Skin of body (tissue), 1 donor: ENCODE measurements at regions not wholly inside any gene's neighbourhood (a gene's known extent, or its start where the extent isn't known, plus 50 kb on each side); places are given as distances from the start of the nearest gene placed in this dataset.
"Not testable (repeated sequence)": the region's sequence is repeated elsewhere in the genome, so short reads cannot be mapped to it uniquely, and the experiment has no call there.

Experiments used
- DNase-seq: peaks from one replicate; lab custom pipeline; 2025; lab: John Stamatoyannopoulos, UW

DNA sequence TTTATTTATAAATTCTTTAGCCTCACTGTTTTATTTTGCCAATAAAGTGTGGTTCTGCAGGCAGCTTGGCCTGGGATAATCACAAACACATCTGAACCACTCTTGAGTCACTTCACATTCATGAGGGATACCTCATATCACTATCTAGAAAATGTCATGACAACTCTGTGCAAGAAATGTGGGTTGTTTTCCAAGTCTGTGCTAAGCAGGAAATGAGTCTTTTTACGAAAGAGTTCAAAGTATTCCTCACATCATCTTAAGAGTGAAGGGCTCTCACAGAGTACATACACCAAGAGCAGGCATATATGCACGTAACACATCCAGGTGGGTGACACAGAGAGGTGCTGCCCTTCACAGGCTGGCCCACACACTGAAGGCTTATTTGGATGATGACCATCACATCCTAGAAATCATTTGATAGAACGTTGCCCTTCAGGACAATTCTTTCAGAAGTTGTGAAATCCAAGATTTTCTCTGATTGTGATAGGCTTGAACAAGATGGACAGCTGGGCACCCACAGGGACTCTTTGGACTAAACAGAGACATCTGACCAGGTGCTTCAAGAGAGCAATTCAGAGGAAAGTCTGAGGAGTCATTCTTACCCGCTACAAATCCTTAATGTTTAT, 811.1 kb upstream of the LRATD1 start:
- no peak for DNase-seq

DNA sequence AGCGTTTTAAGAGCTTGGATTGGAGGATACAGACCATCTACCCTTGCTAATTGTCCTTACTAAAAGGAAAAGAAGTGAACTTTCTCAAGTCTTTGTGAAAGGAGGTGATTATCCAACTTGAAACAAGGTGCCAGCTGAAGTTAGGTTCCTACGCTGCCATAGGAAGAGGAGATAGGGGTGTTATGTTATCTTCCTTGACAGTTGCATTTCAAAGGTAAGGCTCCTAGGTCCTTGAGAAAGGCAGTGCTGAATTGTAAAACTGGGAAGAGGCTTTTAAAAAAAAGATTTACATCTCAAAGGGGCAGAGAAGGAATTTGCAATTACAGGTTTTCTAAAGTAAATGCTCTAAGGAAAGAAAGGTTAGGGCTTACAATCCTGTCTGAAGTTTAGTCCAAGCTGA, 810.2 kb upstream of the LRATD1 start:
- no peak for DNase-seq

DNA sequence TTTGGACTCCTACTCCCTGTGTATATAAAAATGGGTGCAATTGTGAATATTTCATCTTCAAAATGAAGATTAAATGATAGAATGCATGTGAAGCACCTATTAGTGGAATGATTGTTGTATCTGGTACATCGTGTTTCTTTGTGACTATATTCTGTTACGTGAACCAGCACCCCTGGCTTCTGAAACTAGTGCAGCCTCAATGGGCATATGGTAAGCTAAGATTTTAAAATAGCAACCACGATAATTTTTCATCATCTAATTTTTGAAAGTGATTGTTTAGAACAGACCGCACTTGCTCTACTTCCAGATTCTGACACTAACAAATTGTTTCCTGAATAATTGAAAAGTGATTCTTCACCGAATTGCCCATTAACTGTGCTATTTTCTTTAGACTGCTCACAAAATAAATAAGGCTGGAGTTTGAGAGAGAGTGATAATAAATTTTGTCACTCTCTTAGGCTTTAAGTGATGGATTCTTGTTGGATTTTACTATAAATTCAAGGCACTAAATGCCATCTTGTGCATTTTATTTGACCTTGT, 806.1 kb upstream of the LRATD1 start:
- DNase-seq: no peak

DNA sequence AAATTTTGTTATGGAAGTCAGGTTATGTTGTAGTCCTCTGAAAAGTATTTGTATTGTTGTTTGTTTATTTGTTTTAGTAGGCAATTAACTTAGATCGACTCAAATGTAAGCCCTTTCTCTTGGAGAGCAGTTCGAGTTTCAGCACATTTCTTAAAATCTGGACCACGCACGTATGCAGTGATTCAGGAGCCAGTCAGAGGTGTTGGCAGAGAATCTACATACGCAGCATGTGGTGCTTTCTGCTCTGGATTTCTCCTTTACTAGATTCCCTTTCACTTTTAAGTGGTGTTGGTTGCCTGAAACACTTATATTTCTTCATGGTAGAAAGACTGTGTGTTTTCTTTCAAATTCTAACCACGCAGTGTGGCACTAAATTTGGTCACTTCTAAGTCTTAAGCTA, 773.9 kb upstream of the LRATD1 start:
- no peak for DNase-seq

DNA sequence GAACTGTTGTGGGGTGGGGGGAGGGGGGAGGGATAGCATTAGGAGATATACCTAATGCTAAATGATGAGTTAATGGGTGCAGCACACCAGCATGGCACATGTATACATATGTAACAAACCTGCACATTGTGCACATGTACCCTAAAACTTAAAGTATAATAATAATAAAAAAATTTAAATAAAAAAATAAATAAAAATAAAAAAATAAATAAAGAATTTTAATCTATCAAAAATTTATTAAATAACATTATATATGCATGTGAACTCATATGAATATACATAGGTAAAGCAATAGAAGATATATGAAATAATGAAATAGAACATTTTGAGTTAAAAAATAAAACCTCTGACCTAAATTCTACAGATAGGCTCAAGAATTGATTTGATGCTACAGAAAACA, 764.2 kb upstream of the LRATD1 start:
- not testable (repeated sequence) for DNase-seq

DNA sequence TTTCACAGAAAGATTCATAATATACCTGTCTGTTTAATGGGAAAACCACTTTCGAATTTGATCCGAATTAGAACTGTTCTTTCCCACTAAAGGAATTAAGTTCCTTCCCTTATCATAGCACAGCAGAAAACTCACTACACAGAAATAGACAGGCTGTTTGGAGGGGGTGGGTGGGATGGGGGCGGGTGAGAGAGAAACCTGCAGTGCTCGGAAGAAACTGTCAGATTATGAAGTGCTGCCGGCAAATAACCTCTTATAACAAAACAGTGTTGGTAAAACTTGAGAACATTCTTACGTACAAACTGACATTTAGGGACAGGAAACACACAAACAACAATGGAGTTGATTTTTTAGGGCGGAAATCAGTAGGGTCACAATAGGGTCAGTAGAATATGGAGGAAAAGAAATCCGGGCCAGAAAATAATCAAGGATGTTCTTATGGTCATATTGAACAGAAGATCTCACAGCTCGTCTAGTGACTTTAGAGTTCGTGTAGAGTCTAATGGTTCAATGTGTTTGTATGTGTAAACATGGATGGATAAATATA, 756.0 kb upstream of the LRATD1 start:
- DNase-seq: no peak

DNA sequence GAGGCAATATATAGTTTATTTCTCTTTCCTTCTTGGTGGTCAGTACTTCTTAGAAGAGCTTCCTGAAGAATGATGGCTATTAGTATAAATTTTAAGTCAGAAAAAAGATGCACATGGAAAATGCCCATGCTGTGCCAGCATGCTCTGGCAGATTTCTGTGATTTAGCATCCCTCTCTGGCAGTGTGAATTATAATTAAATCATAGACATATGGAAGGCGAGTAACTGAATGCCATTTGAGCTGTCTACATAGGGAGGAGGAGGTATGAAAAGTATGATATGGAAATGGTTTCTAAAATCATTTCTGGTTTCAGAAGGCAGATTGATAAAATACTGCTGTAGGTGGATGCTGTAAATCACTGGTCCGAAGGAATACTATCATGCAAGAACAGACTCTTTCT, 754.9 kb upstream of the LRATD1 start:
- DNase-seq: no peak

DNA sequence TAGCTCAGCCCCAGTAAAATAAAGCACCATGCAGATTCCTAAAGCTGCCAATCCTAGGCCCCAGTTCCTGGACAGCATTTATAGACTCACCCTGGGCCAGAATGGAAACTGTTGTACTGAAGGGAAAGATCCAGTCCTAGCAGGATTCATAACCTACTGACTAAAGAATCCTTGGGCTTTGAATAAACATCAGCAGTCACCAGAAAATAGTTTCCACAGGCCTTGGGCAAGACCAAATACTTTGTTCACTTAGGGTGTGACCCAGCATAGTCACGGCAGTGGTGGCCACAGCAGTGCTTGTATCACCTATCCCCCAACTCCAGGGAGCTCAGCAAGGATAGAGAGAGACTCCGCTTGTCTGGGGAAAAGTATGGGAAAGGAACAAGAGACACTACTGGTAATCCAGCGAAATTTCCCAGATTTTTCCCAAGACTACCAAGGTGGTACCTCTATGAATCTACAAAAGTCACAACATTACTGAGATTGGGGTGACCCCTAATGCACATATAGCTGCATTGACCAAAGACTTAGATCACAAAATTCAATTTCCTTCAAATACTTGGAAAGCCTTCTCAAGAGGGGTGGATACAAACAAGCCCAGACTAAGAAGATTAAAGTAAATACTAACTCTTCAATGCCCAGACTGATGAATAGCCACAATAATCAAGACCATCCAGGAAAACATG, 748.1 kb upstream of the LRATD1 start:
- DNase-seq: no peak

DNA sequence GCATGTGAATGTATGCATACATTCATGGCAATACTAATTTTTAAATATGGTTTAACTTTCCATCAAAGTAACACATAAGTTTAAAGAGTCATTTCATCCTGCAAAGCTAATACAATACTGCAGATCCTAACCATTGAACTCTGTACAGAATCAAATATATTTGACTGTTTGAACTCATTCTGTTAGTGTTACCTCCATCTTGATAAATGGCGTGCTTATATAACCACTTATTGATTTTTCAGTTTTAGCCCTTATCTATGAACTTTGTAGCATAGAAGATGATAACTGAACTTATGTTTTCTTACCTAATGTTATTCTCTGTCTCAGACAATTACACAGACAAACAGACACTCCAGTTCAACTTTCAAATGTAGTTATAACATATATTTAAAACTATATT, 731.0 kb upstream of the LRATD1 start:
- no peak for DNase-seq

DNA sequence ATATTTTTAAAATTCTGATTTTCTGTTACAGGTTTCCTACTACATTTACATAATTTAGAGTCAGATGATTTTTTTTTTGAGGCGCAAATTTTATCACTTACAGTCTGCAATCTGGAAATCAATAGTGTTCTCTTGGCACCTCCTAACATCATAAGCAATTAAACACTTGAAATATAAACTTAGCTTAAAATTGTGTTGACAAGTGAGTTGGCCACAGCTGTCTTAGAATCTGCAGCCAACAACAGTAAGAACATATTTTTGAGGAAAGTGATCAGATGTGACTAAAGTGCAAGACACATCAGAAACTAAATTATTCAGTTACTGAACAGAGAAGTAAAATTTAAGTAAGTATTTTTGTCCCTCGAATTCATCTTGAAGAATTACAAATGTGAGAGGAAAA, 726.7 kb upstream of the LRATD1 start:
- DNase-seq: no peak

DNA sequence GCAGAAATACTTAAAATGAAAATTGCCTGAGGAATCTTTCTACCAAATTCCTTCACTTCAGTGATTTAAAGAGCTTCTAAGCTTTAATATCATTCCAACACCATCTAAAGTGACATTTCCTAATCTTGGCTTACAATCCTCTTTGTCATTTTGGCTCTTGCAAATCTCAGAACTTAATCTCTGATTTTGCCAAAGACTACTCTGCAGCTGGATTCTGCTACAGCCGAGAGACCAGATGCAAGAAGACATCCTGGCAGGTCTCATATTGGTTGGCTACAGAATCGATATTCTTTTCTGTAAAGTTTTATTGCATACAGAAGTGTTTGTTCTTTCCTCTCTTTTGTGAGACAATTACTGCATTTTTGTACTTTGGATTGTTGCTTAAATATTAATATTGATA, 716.5 kb upstream of the LRATD1 start:
- peak; percentile 15 for DNase-seq

DNA sequence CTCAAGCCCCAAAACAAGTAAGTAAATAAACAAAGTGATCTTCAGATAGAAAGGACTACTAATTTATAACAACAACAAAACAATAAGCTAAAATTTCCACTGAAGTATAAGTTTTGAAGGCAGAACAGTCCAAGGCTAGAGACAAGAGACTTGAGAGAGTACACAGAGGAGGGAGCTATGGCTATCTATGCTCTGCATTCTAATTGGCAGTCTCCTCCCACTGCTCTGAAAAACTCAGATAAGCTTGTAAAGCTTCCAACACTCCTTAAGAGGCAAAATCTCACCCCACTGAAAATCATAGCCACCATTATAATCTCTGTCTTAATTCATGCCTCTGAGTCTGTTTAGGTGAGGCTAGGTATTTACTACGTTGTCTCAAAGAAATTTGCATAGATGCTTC, 714.6 kb upstream of the LRATD1 start:
- no peak for DNase-seq

DNA sequence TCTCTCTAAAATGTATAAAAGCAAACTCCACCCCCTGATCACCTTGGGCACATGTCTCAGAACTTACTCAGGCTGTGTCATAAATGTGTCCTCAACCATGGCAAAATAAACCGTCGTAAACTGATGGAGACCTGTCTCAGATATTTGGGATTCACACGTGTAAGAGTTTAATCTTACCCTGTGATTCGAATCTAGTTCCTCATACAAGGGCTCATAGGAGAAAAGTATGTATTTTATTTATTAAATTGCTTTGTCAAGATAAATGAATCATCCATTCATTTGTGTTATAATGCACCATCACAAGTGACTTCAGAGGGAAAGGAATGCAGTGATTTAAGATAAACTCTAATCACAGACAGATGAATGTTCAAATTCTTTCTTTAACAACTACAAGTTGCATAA, 712.5 kb upstream of the LRATD1 start:
- DNase-seq: no peak

DNA sequence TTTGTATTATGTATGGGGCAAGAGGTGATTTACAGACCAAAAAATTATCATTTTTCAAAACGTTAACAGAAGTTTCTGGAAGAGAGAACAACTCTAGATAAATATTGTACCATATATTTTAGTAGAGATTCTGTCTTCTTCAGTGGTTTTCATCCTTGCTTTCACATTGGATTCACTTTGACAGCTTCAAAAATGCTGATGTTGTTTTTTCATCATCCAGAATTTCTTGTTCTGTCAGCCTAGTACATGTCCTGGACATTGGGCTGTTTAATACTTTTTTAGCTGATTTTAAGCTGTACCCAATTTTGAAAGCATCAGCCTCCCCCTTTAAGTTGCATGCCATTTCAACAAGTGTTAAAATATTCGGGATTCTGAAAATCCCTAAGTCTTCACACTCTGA, 711.3 kb upstream of the LRATD1 start:
- no peak for DNase-seq

DNA sequence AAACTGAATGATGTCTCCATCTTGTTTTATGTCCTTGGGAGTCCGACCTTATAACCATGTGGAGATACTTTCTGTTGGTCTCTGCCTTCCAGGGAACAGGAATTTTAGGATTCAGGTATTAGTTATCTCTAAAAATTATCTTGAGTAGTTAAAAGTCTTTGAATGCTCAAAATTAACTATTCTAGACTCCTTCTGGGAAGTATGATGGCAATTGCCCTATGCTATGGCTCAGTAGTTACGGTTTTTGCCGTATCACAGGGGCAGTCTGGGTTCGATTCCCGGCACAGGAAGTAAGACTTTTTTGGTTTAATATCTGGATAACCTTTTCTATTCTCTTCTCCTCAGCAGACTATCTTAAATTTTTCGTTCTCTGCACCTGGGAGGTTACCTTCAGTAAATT, 708.7 kb upstream of the LRATD1 start:
- no peak for DNase-seq

DNA sequence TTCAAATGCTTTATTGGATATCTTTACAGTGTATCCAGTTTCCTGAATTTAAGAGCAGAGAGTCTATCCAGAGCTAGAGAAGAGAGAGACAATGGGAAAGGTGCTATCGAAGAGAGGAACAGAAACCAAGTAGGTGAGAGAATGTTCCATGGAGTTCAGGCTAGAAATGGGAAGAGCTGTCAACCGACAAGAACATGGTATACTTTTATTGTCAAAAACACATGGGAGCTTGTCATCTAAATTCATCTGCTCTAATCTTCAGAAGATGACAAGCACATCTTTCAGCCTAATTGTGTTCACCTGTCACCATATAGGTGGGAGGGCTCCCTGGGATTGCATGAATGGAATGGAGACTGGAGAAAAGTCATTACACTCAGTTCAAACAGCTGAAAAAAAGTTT, 690.4 kb upstream of the LRATD1 start:
- no peak for DNase-seq

DNA sequence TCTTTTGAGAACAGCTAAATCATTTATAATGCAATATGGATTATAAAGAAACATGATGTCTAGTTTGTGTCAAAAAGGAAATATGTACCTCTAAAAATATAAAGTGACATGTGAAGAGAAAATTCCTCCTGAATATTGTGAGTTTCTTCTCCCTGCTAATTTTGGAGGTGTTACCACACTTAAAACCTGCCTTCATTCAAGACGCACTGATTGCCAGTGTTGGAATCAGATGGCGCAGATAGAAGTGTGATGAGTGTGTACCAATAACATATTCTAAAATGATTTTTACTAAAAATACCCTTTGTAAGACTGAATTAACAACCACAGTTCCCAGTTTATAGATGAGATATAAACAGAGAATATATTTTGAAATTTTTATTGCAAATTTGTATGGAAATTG, 681.8 kb upstream of the LRATD1 start:
- no peak for DNase-seq

DNA sequence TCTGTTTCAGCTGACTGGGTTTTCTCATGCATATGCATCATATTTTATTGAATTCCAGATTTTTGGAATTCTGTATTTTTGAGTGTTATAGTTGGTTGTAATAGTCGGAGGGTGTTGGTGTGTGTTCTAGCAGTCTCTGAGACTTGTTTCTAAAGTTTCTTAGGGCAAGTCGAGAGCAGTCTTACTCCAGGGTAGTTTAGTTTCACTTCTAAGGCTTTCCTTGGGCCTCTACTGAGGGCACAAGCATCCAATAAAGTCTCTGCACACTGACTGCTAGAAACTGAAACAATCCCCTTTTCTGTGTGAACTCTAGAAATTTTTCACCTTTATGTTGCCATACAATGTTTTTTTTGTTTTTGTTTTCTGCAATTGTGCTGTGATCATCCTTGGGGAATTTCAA, 663.7 kb upstream of the LRATD1 start:
- DNase-seq: no peak

DNA sequence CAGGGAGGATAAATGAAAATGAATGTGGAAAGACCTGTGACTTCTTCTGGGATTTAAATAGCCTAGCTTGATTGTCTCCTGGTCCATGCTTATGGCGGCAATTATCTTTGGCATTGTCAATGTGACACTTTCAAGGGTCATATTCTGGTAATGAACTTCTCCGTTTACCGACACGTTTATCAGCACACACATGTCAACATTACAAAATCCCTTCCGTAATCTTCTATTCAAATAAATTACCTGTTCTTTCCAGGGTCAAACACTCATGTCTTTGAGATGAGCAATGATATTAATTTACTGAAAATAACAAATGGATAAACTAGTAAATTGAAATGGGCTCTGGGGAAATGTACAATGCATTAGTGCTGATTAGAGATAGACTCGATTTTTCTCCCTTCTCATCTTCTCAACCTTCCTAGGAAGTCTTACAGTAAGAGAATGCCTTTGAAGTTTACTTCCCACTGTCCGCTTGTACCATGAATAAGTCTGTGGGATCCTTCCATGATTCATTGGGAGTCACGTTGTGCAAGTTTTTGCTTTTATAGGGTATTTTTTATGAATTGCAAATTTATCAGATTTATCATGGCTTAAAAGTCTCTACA, 646.3 kb upstream of the LRATD1 start:
- DNase-seq: no peak

DNA sequence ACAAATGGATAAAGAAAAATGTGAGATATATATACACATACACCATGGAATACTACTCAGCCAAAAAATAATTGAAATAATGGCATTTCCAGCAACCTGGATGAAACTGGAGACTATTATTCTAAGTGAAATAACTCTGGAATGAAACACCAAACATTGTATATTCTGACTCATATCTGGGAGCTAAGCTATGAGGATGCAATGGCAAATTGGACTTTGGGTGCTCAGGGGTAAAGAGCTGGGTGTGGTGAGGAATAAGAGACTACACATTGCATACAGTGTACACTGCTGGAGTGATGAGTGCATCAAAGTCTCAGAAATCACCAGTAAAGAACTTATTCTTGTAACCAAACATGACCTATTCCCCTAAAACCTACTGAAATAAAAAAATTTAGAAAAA, 636.0 kb upstream of the LRATD1 start:
- no peak for DNase-seq

DNA sequence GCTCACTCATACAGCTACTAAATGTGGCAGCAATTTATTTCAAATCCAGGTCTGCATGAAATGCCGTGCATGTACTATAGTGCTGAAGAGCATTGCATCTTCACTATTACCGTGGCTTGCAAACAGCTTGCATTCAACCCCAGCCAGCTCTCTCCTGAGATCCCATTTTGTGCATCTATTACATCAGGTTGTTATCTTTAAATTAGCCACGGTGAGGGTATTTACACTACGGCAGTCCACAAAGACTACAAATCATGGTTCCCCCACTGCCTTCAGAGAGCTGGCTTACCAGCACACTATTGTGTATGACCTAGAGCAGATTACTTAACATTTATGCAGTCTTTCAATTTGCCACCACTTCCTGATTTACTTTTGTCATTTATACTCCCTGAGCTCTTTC, 621.3 kb upstream of the LRATD1 start:
- DNase-seq: no peak

DNA sequence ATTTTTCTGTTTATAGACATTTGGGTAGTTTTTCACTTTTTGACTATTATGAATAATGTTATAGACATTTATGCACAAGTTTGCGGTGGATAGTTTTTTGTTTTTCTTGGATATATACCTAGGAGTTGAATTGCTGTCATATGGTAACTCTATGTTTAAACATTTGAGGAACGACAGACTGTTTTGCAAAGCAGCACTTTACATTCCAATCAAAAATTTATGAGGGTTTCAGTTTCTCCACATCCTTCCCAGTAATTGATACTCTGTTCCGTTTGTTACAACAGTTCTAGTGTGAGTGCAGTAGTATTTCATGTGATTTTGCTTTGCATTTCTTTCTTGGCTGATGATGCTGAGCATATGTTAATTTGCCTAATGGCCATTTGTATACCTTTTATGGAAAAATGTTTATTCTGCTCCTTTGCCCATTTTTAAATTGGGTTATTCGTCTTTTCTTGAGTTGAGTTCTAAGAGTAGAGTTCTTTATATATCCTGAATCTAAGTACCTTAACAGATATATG, 617.3 kb upstream of the LRATD1 start:
- no peak for DNase-seq
